ENCODE measurements at regions not wholly inside any gene's neighbourhood (a gene's known extent, or its start where the extent isn't known, plus 50 kb on each side); places are given as distances from the start of the nearest gene placed in this dataset.

- no peak for TF ChIP-seq YY1 (IDR thresholded peaks at IDR 0.05; ENCODE audit: insufficient read depth, insufficient read length)
- TF ChIP-seq ZNF274 (IDR thresholded peaks at IDR 0.05; ENCODE audit: low read depth, low read length) = no peak
- no peak for TF ChIP-seq SUZ12 (IDR thresholded peaks at IDR 0.05; ENCODE audit: extremely low read depth, insufficient read depth, insufficient read length)
Measured at GRCh38 chr2:164388511-164388910, 232.8 kb downstream of the GRB14 start.

All from NT2/D1 (cell line).